Heart right ventricle (tissue), 16 donors: ENCODE measurements at regions not wholly inside any gene's neighbourhood (a gene's known extent, or its start where the extent isn't known, plus 50 kb on each side); places are given as distances from the start of the nearest gene placed in this dataset.

Source experiments
- ATAC-seq, 8 donors: fragments of 200-7000 bp; cut with Tn5 transposase; one replicate each; pipeline ENCODE4 v1.9.1; 2020; ENCODE audit warnings: mild to moderate bottlenecking in 8 of 8, moderate library complexity in 8 of 8, moderate number of reproducible peaks in 1 of 8
- DNase-seq, 2 donors: peaks; one replicate each; pipeline ENCODE4 v3.0.0-alpha.2; 2020
- H3K27ac ChIP-seq, 10 donors: fragments of 200-600 bp; sonication (generic) in 2 of 10; one replicate each; pipeline versions ENCODE4 v1.5.0 to v1.8.0; 2020 to 2022; ENCODE audit warnings: mild to moderate bottlenecking in 3 of 10
- H3K27me3 ChIP-seq, 7 donors: fragments of 200-600 bp; one replicate each; pipeline ENCODE4 v1.8.0; 2021 to 2022; ENCODE audit warnings: mild to moderate bottlenecking in 2 of 7
- H3K36me3 ChIP-seq, 9 donors: fragments of 200-600 bp; sonication (generic) in 1 of 9; one replicate each; pipeline versions ENCODE4 v1.5.0 to v1.8.0; 2020 to 2022; ENCODE audit warnings: mild to moderate bottlenecking in 2 of 9
- H3K4me1 ChIP-seq, 9 donors: fragments of 200-600 bp; sonication (generic) in 1 of 9; one replicate each; pipeline versions ENCODE4 v1.5.0 to v1.8.0; 2020 to 2022; ENCODE audit warnings: mild to moderate bottlenecking in 4 of 9
- H3K4me3 ChIP-seq, 10 donors: fragments of 200-600 bp; sonication (generic) in 2 of 10; one replicate each; pipeline versions ENCODE4 v1.5.0 to v1.8.0; 2020 to 2022; ENCODE audit warnings: mild to moderate bottlenecking in 7 of 10, moderate library complexity in 2 of 10
- H3K9me3 ChIP-seq, 11 donors: fragments of 200-600 bp in 10 of 11; sonication (generic) in 2 of 11; one replicate each; pipeline versions ENCODE4 v1.5.0 to v1.8.0; 2013 to 2022; ENCODE audit warnings: mild to moderate bottlenecking in 2 of 11, control low read depth in 1 of 11, moderate library complexity in 1 of 11
- CTCF ChIP-seq, 9 donors: fragments of 200-600 bp; sonication (generic) in 2 of 9; IDR thresholded peaks; one replicate each; pipeline versions ENCODE4 v1.5.0 to v1.8.0; 2021 to 2022; ENCODE audit warnings: antibody characterized with exemption in 9 of 9, mild to moderate bottlenecking in 5 of 9, moderate library complexity in 1 of 9
- WGBS, 2 donors: extraction: QIAGEN DNeasy Blood & Tissue Kit; methylation state at CpG; one replicate each; pipeline ENCODE4 v1.1.7; 2013; ENCODE audit warnings: inconsistent platforms in 1 of 2; 5-methylcytosine and 5-hydroxymethylcytosine counted together
- intact Hi-C, 10 donors: fragments of 100-400 bp; cut with DNase I; formaldehyde crosslinking; loops; one replicate each; pipeline versions ENCODE4 v1.11.1 to v1.14.2; 2022
- donor health status: Arrhythmogenic right ventricular cardiomyopathy.
- donor health status: ischemic (EF 13 %, LVEDD 7.1; RV severe dilation, severe dysfunction).
- donor health status: healthy with polysubstance abuse.
- donor health status: DM: no; HTN: yes; CAD: no.
- donor health status: DM: no; HTN: no; CAD: no.
- donor health status: ischemic (EF 25% LVEDD 6.9; RV normal size, moderate dysfunction).
- donor health status: ischemic (EF 25% LVEDD 5.7; RV mildly dilated, moderate dysfunction).
- donor health status: healthy.
- donor health status: DM: yes; HTN: yes; CAD: no.
- donor health status: Ischemic cardiomyopathy.
- donor health status: ischemic (EF 35%, LVEDD 5.7; RV mildly dilated, moderate dysfunction).
- donor health status: nonischemic (EF 11% LVEDD 7.7; RV severe dilation, severe dysfunction).
- donor health status: DM: yes; HTN: yes; CAD: no.
- donor health status: PGD.
- donor health status: ischemic (EF 29% LVEDD 5.4; RV normal size, mild dysfunction).
- donor health status: nonischemic (EF 23%, LVEDD 6.1; RV moderate dilation, normal function).

DNA sequence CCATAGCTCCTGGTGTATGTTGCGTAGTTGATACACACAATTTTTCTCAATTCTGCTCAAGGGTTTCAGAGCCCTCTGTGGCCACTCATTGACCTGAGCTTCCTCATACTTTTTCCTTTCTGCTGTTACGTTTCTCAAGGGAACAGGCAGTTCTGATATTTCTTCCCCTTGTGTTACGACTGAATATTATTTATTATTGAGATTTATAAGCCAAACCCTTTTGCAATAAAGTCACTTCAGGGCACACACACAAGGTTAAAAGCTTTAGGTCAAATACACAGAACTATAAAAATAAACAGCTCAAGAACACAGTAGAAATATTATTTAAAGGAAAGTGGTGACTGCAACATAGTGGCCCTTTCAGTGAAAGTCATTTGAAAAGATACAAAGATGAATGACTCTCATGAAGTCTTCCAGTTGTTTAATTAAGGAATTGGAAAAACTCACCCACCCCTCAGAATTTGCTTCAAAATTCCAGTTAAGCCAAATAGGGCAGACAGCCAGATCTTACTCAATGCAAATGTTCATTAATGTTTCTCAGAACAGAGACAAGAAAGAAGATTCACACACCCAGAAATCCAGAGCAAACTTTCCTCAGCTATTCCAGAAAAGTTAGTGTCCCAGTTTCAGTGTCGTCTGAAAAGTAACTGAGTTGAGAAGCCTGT lies 179.7 kb downstream of the TRIB2 start:
- 77 to 79% methylated on average over 4 of the region's 4 CpGs for WGBS, 2 donors
- no peaks in the 10 kb centered on the region for H3K27me3 ChIP-seq
- H3K9me3 ChIP-seq, result peaks cover 0 to 30% (median 13%) of the 10 kb centered on the region in 11 donors
- H3K27ac ChIP-seq, result peak overlapping the region in 1 of 10 donors; percentile 12
- H3K4me3 ChIP-seq, result no peak overlapping the region
- no peak for TF ChIP-seq CTCF (IDR thresholded peaks at IDR 0.05)
- DNase-seq, result no peak
- H3K36me3 ChIP-seq, result no peaks in the 10 kb centered on the region
- intact Hi-C loops, result no loop called here
- ATAC-seq, result peak in 1 of 8 donors; percentile 7
- H3K4me1 ChIP-seq, result peaks cover 0 to 13% (median 0%) of the 10 kb centered on the region in 9 donors

DNA sequence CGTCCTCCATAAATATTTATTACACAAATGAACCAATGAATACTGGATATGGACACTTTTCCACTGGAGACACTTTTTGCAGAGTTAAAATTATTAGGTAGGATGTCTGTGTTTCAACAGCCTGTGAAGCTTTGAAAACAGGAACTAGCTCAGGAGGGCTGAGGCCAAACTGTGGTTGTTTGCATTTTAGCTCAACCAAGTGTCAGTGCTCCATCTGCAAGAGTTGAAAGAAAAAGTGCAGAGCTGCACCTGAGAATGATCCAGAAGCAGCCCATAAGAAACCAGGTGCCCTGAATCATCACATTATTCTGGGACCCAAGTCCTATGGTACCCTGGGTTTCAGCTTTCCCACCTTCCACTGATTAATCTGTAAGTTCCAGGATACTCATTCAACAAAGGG lies 180.4 kb downstream of the TRIB2 start:
- peak overlapping the region in 1 of 10 donors; percentile 12 for H3K27ac ChIP-seq
- no peak for ATAC-seq
- peaks cover 0 to 13% (median 0%) of the 10 kb centered on the region in 9 donors for H3K4me1 ChIP-seq
- 70 to 82% methylated on average over 1 of the region's 1 CpG for WGBS, 2 donors
- no peak overlapping the region for H3K4me3 ChIP-seq
- H3K9me3 ChIP-seq, result peaks cover 0 to 22% (median 6%) of the 10 kb centered on the region in 11 donors
- TF ChIP-seq CTCF (IDR thresholded peaks at IDR 0.05), result no peak
- intact Hi-C loops, result no loop called here
- no peaks in the 10 kb centered on the region for H3K27me3 ChIP-seq
- no peak for DNase-seq
- H3K36me3 ChIP-seq, result no peaks in the 10 kb centered on the region

DNA sequence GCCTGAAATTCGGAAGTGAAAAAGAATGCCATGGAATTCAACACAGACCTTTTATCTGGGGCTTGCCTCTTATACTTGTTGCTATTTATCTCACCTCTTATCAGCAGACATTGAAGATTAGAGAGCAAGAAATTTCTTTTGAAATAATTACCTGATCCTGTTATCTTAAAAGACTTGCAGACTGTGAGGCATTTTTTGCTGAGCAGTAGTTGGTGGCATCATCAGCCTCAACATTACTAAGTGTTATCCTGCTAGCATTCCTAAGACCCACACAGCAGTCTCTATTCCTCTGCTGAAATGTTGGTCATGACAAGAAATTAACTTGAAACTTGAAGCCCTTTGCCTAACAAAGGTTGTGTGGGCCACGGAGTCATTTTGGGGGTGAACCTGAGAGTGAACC lies 186.5 kb downstream of the TRIB2 start:
- Histone ChIP-seq H3K36me3 (no peaks in the 10 kb centered on the region), H3K27ac (peak overlapping the region in 1 of 10 donors; percentile 24), H3K27me3 (no peaks in the 10 kb centered on the region), H3K4me3 (no peak overlapping the region), H3K4me1 (peaks cover 0 to 13% (median 5%) of the 10 kb centered on the region in 9 donors), H3K9me3 (no peaks in the 10 kb centered on the region)
- DNase-seq (no peak), ATAC-seq (no peak)
- WGBS, 2 donors, result 84% methylated on average over 2 of the region's 2 CpGs
- no peak for TF ChIP-seq CTCF (IDR thresholded peaks at IDR 0.05)
- intact Hi-C loops, result no loop called here

- 92 to 97% methylated on average over 2 of the region's 2 CpGs for WGBS, 2 donors
- Histone ChIP-seq H3K36me3 (no peaks in the 10 kb centered on the region), H3K4me3 (no peak overlapping the region), H3K9me3 (peaks cover 0 to 10% (median 0%) of the 10 kb centered on the region in 11 donors), H3K27ac (no peak overlapping the region), H3K27me3 (no peaks in the 10 kb centered on the region), H3K4me1 (no peaks in the 10 kb centered on the region)
- intact Hi-C loops, result loop anchor here in 2 of 10 donors (5.0 to 10.0 kb wide), 2 partner anchors 66 to 68 kb away; no protein-coding TSS in a partner anchor
- DNase-seq (no peak), ATAC-seq (no peak)
- TF ChIP-seq CTCF (IDR thresholded peaks at IDR 0.05), result no peak
Observed at GRCh38 chr2:12910431-12910830, 193.7 kb downstream of the TRIB2 start.
